Endothelial cell of umbilical vein (primary cell): ENCODE measurements at regions not wholly inside any gene's neighbourhood (a gene's known extent, or its start where the extent isn't known, plus 50 kb on each side); places are given as distances from the start of the nearest gene placed in this dataset.

Source experiments
- BruUV-seq: library from RNA; stranded (reverse); fragments of 400-500 nt; replicated peaks from 2 replicates; lab custom pipeline; 2021; lab: Mats Ljungman, UMichigan
- CTCF ChIA-PET: fragments of 300-600, 350-600 bp; sonication (Branson Sonifier 250); formaldehyde crosslinking; loops from one replicate; lab custom pipeline; 2021; ENCODE audit warnings: antibody characterized with exemption, inconsistent platforms; lab: Charles Lee
- POLR2A ChIA-PET: fragments of 300-600, 350-600 bp; sonication (Branson Sonifier 250); formaldehyde crosslinking; loops from one replicate; lab custom pipeline; 2021; ENCODE audit warnings: antibody characterized with exemption, inconsistent platforms; lab: Charles Lee
- DNase-seq: peaks from one replicate; pipeline ENCODE4 v3.0.0-alpha.2; 2011; ENCODE audit warnings: low read depth, low spot score
- FAIRE-seq: peaks from 2 replicates; lab custom pipeline; 2011; peaks lifted over from hg19 to GRCh38; lab: Jason Lieb, UNC
- H2AFZ ChIP-seq: 2 replicates; pipeline ENCODE4 v1.6.0; 2012; ENCODE audit warnings: low read depth, low read length, control low read depth, inconsistent platforms
- H3K27ac ChIP-seq: 2 replicates; pipeline ENCODE4 v1.5.1; 2011; ENCODE audit warnings: low read depth, mild to moderate bottlenecking, control low read depth, low read length, moderate library complexity; ENCODE audit not compliant: insufficient read depth
- H3K27me3 ChIP-seq, 2 experiments: 2 replicates each; pipeline versions ENCODE4 v1.6.0 to v1.6.1; 2011; ENCODE audit warnings: low read length in 2 of 2, mixed read lengths in 1 of 2; ENCODE audit not compliant: control insufficient read depth in 2 of 2, insufficient read depth in 2 of 2
- H3K36me3 ChIP-seq, 2 experiments: 2 replicates in 1 of 2; 3 replicates in 1 of 2; pipeline ENCODE4 v1.5.1; 2011; ENCODE audit warnings: low read length in 2 of 2, mild to moderate bottlenecking in 1 of 2, moderate library complexity in 1 of 2; ENCODE audit not compliant: control insufficient read depth in 2 of 2, insufficient read depth in 2 of 2; ENCODE audit errors: extremely low read depth in 1 of 2
- H3K4me1 ChIP-seq: 3 replicates; pipeline ENCODE4 v1.5.1; 2011; ENCODE audit warnings: mild to moderate bottlenecking, low read length; ENCODE audit not compliant: control insufficient read depth, insufficient read depth; ENCODE audit errors: extremely low read depth
- H3K4me2 ChIP-seq: 2 replicates; pipeline ENCODE4 v1.6.1; 2011; ENCODE audit warnings: low read length, control low read depth, mixed read lengths; ENCODE audit not compliant: insufficient read depth
- H3K4me3 ChIP-seq, 3 experiments: fragments of 200-600 bp in 1 of 3; sonication (generic), shearing (Covaris generic) in 1 of 3; replicated peaks in 1 of 3; 2 replicates each; pipeline ENCODE4 v1.5.1; 2011 to 2016; ENCODE audit warnings: control low read depth in 3 of 3, low read length in 3 of 3, mild to moderate bottlenecking in 2 of 3, inconsistent platforms in 1 of 3, low read depth in 1 of 3, moderate library complexity in 1 of 3; ENCODE audit not compliant: insufficient read depth in 1 of 3
- H3K79me2 ChIP-seq: 2 replicates; pipeline ENCODE4 v1.6.0; 2012; ENCODE audit warnings: low read length, inconsistent platforms; ENCODE audit not compliant: control insufficient read depth, insufficient read depth
- H3K9ac ChIP-seq: replicated peaks from 2 replicates; pipeline ENCODE3; 2011; ENCODE audit warnings: low read length, control low read depth; ENCODE audit not compliant: insufficient read depth; ENCODE audit errors: extremely low read depth
- H3K9me1 ChIP-seq: replicated peaks from 3 replicates; pipeline ENCODE4 v1.6.0; 2011; ENCODE audit warnings: mild to moderate bottlenecking, low read length; ENCODE audit not compliant: control insufficient read depth, insufficient read depth; ENCODE audit errors: extremely low read depth
- H3K9me3 ChIP-seq: replicated peaks from 2 replicates; pipeline ENCODE4 v1.5.1; 2012; ENCODE audit warnings: low read length, inconsistent platforms; ENCODE audit not compliant: control insufficient read depth, insufficient read depth
- H4K20me1 ChIP-seq: replicated peaks from 2 replicates; pipeline ENCODE3; 2011; ENCODE audit warnings: mild to moderate bottlenecking, low read length; ENCODE audit not compliant: control insufficient read depth, insufficient read depth; ENCODE audit errors: extremely low read depth
- EZH2 ChIP-seq: IDR thresholded peaks from 2 replicates; pipeline ENCODE4 v1.6.1; 2012; ENCODE audit warnings: borderline replicate concordance, low read depth, mild to moderate bottlenecking, moderate library complexity, low read length, inconsistent platforms; ENCODE audit not compliant: severe bottlenecking
- FOS ChIP-seq: IDR thresholded peaks from 2 replicates; pipeline ENCODE4 v1.6.1; 2011; ENCODE audit warnings: mild to moderate bottlenecking, low read length, moderate library complexity, borderline replicate concordance; ENCODE audit not compliant: insufficient read depth
- GATA2 ChIP-seq: IDR thresholded peaks from 2 replicates; pipeline ENCODE4 v1.7.0; 2011; ENCODE audit warnings: low read depth, mild to moderate bottlenecking, moderate library complexity, mixed read lengths, low read length; ENCODE audit not compliant: insufficient read length, insufficient read depth
- JUN ChIP-seq: IDR thresholded peaks from 2 replicates; pipeline ENCODE4 v1.6.1; 2011; ENCODE audit warnings: borderline replicate concordance, low read depth; ENCODE audit not compliant: insufficient read length, insufficient read depth
- MYC ChIP-seq: IDR thresholded peaks from one replicate; pipeline ENCODE4 v1.6.1; 2011; ENCODE audit warnings: mild to moderate bottlenecking, low read depth, low read length
- POLR2A ChIP-seq: IDR thresholded peaks from 2 replicates; pipeline ENCODE4 v1.6.1; 2012; ENCODE audit warnings: low read depth, mild to moderate bottlenecking, control low read depth, low read length
- dilution Hi-C: fragments of 300-500 bp; cut with MboI; formaldehyde crosslinking; loops from one replicate; pipeline ENCODE4 v1.15.0; 2019; ENCODE audit warnings: low sequenced_read_pairs; ENCODE audit not compliant: extremely low pct_ligation_motif_present
- intact Hi-C: fragments of 100-400 bp; cut with micrococcal nuclease; formaldehyde crosslinking; loops from one replicate; pipeline ENCODE4 v1.10.0; 2022
- TF ChIP-seq, protein P1 (sequence below), 2 donors: IDR thresholded peaks; 1 replicate in 1 of 2; 2 replicates in 1 of 2; pipeline ENCODE4 v1.5.1; 2011; ENCODE audit warnings: low read length in 2 of 2, mild to moderate bottlenecking in 2 of 2, moderate library complexity in 2 of 2, control low read depth in 1 of 2, inconsistent platforms in 1 of 2, low read depth in 1 of 2; ENCODE audit not compliant: insufficient read depth in 1 of 2; ENCODE audit errors: extremely low read depth in 1 of 2
- TF ChIP-seq, protein P2 (sequence below): IDR thresholded peaks from 2 replicates; pipeline ENCODE4 v1.6.1; 2011; ENCODE audit not compliant: insufficient read depth, insufficient read length

DNA sequence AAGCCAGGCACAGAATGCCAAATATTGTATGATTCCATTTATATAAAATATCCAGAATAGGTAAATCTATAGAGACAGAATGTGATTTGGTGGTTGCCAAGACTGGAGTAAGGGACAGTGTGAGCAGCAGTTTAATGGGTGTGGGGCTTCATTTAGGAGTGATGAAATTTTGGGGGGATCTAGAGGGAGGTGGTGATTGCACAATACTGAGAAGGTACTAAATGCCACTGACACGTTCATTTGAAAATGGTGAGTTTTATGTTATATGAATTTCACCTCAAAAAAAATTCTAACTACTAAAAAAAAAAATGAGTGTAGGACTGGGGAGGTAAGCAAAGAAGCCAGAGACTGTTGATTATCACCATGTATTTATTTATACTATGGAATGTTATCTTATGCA is 974.5 kb upstream of the ZEB2 start:
- Histone ChIP-seq H3K9me3 (no peaks in the 10 kb centered on the region), H3K27ac (no peak overlapping the region), H3K9me1 (no peaks in the 10 kb centered on the region), H3K36me3 (no peaks in the 10 kb centered on the region), H3K4me3 (no peak overlapping the region), H3K27me3 (no peaks in the 10 kb centered on the region), H3K9ac (no peak overlapping the region), H3K4me2 (no peak overlapping the region), H3K4me1 (peaks cover 3% of the 10 kb centered on the region), H3K79me2 (no peaks in the 10 kb centered on the region), H2AFZ (no peak overlapping the region), H4K20me1 (no peaks in the 10 kb centered on the region)
- dilution Hi-C loops (no loop called here), intact Hi-C loops (no loop called here)
- DNase-seq = no peak
- no peak for FAIRE-seq
- POLR2A ChIA-PET = no interaction called here
- BruUV-seq = no TSS peak
- TF ChIP-seq JUN (no peak), FOS (no peak), GATA2 (no peak), MYC (no peak), EZH2 (no peak), POLR2A (no peak)
- TF ChIP-seq, protein P1, sequence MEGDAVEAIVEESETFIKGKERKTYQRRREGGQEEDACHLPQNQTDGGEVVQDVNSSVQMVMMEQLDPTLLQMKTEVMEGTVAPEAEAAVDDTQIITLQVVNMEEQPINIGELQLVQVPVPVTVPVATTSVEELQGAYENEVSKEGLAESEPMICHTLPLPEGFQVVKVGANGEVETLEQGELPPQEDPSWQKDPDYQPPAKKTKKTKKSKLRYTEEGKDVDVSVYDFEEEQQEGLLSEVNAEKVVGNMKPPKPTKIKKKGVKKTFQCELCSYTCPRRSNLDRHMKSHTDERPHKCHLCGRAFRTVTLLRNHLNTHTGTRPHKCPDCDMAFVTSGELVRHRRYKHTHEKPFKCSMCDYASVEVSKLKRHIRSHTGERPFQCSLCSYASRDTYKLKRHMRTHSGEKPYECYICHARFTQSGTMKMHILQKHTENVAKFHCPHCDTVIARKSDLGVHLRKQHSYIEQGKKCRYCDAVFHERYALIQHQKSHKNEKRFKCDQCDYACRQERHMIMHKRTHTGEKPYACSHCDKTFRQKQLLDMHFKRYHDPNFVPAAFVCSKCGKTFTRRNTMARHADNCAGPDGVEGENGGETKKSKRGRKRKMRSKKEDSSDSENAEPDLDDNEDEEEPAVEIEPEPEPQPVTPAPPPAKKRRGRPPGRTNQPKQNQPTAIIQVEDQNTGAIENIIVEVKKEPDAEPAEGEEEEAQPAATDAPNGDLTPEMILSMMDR (IDR thresholded peaks at IDR 0.05; ENCODE audit: extremely low read depth in 1 of 2, insufficient read depth in 1 of 2, low read depth in 1 of 2, low read length in 2 of 2) = no peak
- TF ChIP-seq, protein P2, sequence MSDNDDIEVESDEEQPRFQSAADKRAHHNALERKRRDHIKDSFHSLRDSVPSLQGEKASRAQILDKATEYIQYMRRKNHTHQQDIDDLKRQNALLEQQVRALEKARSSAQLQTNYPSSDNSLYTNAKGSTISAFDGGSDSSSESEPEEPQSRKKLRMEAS = no peak
- CTCF ChIA-PET = no interaction called here
